Type B pancreatic cell (in vitro differentiated cells): ENCODE measurements at regions not wholly inside any gene's neighbourhood (a gene's known extent, or its start where the extent isn't known, plus 50 kb on each side); places are given as distances from the start of the nearest gene placed in this dataset.

Source experiments
- DNase-seq: peaks from one replicate; pipeline ENCODE4 v3.0.0; 2021; ENCODE audit warnings: mixed read lengths; ENCODE audit not compliant: unreplicated experiment; ENCODE audit errors: extremely low spot score
- H3K27ac Mint-ChIP-seq: 2 replicates; pipeline ENCODE4 v1.8.0; 2021; ENCODE audit warnings: mild to moderate bottlenecking, mixed read lengths
- H3K27me3 Mint-ChIP-seq: 2 replicates; pipeline ENCODE4 v1.8.0; 2021; ENCODE audit warnings: mixed read lengths
- H3K36me3 Mint-ChIP-seq: 2 replicates; pipeline ENCODE4 v1.8.0; 2021; ENCODE audit warnings: mixed read lengths
- H3K4me1 Mint-ChIP-seq: one replicate; pipeline ENCODE4 v1.8.0; 2021; ENCODE audit warnings: mixed read lengths; ENCODE audit not compliant: unreplicated experiment
- H3K4me3 Mint-ChIP-seq: 2 replicates; pipeline ENCODE4 v1.8.0; 2021; ENCODE audit warnings: mild to moderate bottlenecking, mixed read lengths
- H3K9me3 Mint-ChIP-seq: 2 replicates; pipeline ENCODE4 v1.8.0; 2021; ENCODE audit warnings: mixed read lengths
- CTCF ChIP-seq: fragments of 200-600 bp; sonication (generic); conservative IDR thresholded peaks from 2 replicates; pipeline ENCODE4 v1.5.0; 2021; ENCODE audit warnings: antibody characterized with exemption, mild to moderate bottlenecking

GRCh38 chr2:13806539-13806938, 826.0 kb upstream of the LRATD1 start:
- no peak for TF ChIP-seq CTCF
- Mint-ChIP-seq H3K27ac (no peak overlapping the region), H3K4me1 (no peaks in the 10 kb centered on the region), H3K36me3 (no peaks in the 10 kb centered on the region), H3K9me3 (peaks cover 8% of the 10 kb centered on the region), H3K4me3 (no peak overlapping the region), H3K27me3 (no peaks in the 10 kb centered on the region)
- no peak for DNase-seq

DNA sequence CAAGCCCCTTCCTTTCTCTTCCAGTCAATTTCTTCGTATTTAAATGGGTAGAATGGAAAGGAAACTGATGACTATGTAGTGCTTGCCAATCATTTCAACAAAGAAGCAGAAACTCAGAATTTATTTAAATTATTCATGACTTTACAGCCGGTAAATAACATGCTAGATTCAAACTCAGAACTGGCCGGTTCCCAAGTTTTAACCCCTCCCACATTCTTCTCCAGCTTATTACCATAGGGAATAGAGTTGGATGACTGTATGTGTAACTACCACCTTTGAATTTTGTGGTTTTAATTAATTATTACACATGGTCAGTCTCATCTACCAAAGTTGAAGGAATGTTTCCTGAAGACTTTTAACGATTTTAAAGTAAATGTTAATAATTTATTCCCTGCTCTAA, 819.3 kb upstream of the LRATD1 start:
- H3K4me3 Mint-ChIP-seq = no peak overlapping the region
- H3K36me3 Mint-ChIP-seq = no peaks in the 10 kb centered on the region
- H3K4me1 Mint-ChIP-seq = no peaks in the 10 kb centered on the region
- no peak overlapping the region for H3K27ac Mint-ChIP-seq
- no peak for TF ChIP-seq CTCF
- no peaks in the 10 kb centered on the region for H3K9me3 Mint-ChIP-seq
- H3K27me3 Mint-ChIP-seq = no peaks in the 10 kb centered on the region
- no peak for DNase-seq

GRCh38 chr2:13818002-13818401, 814.5 kb upstream of the LRATD1 start:
- no peaks in the 10 kb centered on the region for H3K4me1 Mint-ChIP-seq
- H3K27me3 Mint-ChIP-seq = no peaks in the 10 kb centered on the region
- no peaks in the 10 kb centered on the region for H3K9me3 Mint-ChIP-seq

GRCh38 chr2:13819896-13820295, 812.6 kb upstream of the LRATD1 start:
- Mint-ChIP-seq H3K9me3 (no peaks in the 10 kb centered on the region), H3K27me3 (no peaks in the 10 kb centered on the region), H3K36me3 (no peaks in the 10 kb centered on the region), H3K4me3 (no peak overlapping the region), H3K27ac (no peak overlapping the region), H3K4me1 (no peaks in the 10 kb centered on the region)
- DNase-seq = no peak
- TF ChIP-seq CTCF = no peak

More at GRCh38 chr2:13818002-13818401, 814.5 kb upstream of the LRATD1 start:
- Mint-ChIP-seq H3K4me3 (no peak overlapping the region), H3K36me3 (no peaks in the 10 kb centered on the region), H3K27ac (no peak overlapping the region)
- DNase-seq = no peak
- no peak for TF ChIP-seq CTCF

- no peaks in the 10 kb centered on the region for H3K4me1 Mint-ChIP-seq
- no peaks in the 10 kb centered on the region for H3K9me3 Mint-ChIP-seq
- no peaks in the 10 kb centered on the region for H3K36me3 Mint-ChIP-seq
- H3K27ac Mint-ChIP-seq = no peak overlapping the region
- no peak for TF ChIP-seq CTCF
- H3K4me3 Mint-ChIP-seq = no peak overlapping the region
- DNase-seq = no peak
- H3K27me3 Mint-ChIP-seq = no peaks in the 10 kb centered on the region
Observed at GRCh38 chr2:13821255-13821880, 811.1 kb upstream of the LRATD1 start.

DNA sequence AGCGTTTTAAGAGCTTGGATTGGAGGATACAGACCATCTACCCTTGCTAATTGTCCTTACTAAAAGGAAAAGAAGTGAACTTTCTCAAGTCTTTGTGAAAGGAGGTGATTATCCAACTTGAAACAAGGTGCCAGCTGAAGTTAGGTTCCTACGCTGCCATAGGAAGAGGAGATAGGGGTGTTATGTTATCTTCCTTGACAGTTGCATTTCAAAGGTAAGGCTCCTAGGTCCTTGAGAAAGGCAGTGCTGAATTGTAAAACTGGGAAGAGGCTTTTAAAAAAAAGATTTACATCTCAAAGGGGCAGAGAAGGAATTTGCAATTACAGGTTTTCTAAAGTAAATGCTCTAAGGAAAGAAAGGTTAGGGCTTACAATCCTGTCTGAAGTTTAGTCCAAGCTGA, 810.2 kb upstream of the LRATD1 start:
- H3K9me3 Mint-ChIP-seq = no peaks in the 10 kb centered on the region
- no peaks in the 10 kb centered on the region for H3K4me1 Mint-ChIP-seq
- no peak for TF ChIP-seq CTCF
- no peaks in the 10 kb centered on the region for H3K27me3 Mint-ChIP-seq
- DNase-seq = no peak
- no peak overlapping the region for H3K27ac Mint-ChIP-seq
- no peak overlapping the region for H3K4me3 Mint-ChIP-seq
- no peaks in the 10 kb centered on the region for H3K36me3 Mint-ChIP-seq
